ENCODE measurements at regions not wholly inside any gene's neighbourhood (a gene's known extent, or its start where the extent isn't known, plus 50 kb on each side); places are given as distances from the start of the nearest gene placed in this dataset.
"Not testable (repeated sequence)": the region's sequence is repeated elsewhere in the genome, so short reads cannot be mapped to it uniquely, and the experiment has no call there.

DNA sequence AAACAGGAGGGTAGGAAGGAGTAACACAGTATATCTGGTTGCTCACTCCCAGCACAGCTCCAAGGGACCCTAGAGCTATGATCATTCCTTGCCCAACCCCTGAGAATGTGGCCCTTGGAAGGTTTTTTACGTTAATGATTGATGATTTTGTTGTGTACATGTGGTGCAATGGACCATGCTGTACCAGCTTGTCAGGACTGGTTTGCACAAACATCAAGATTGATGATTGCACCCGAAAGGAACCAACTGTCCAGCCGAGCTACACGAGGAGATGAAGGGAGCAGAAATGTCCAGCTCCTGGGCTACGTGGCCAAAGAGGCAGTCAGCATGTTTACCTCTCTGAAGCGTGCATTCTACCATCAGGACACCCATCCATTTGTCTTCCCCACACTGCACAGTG, 83.2 kb upstream of the USP9X start:
- DNase-seq (ENCODE audit: low spot score) = no peak

GRCh38 chrX:41003506-41004270, 81.6 kb upstream of the USP9X start:
- no peak for DNase-seq (ENCODE audit: low spot score)

DNA sequence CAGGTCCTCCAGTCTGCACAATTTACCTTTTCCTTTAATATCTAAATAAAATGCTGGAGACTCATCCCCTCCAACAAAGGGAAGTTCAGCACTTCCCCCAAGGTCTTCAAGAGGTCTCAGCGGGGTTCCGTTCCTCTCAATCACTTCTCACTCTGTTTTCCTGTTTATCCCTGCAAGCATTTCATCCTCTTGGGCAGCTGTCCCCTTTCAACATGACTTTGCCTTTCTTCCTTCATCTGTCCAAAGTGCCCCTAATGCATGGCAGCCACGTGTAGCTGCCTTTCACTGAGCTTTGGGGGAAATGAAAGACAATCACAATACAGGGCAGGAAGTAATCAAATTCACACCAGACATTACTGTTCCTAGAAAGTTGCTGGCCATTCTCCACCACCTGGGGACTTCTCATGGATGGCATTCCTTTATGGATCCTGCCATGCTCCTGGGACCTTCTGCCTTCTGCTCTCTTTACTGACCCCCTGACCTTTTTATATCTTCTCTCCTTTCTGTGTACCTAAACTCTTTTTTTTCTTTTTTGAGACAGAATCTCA, 79.7 kb upstream of the USP9X start:
- DNase-seq (ENCODE audit: low spot score) = no peak

DNA sequence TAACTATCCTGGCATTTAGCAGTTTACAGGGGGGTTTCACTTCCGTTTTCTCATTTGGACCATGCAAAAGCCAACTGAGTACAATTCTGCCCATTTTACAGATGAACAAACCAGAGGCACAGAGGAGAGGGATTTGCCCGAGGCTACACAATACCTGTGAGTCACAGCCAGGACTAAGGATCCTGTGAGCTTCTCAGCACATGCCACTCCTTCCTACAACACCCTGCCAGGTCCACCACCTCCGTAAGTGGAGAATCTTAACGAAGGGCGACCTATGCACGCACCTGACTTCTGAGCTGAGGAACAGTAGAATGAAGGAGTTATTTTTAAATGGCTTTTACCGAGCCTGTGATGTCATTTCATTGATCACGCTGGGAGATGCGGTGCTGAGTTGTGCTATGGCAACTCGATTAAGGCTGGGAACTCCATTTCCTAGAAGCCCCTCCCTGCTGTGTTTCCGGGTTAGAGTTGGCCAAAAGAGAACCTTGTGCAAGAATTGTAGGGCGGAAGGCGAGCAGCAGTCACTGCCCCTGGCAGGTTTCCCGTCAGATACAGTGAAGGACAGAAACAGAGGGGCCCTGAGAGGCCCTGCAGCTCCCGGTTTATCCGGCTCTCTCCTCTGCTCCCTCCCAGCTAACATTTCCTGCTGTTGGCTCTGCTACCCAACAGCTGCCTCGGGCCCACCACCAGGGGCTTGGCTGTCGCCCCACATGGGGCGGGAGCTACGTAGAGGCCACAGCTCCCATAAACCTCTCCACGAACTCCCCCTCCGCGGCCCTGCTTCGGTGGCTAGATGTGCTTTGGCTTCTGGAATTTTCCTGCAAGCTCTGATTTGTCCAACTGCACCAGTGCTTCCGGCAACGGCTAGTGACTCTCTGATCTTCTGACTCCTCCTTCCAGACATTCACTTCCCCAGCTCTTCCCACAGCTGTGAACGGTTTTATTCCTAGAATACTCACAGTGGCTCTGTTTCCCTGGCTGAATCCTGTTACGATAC, 75.1 kb upstream of the USP9X start:
- peak; percentile 19 for DNase-seq (ENCODE audit: low spot score)

DNA sequence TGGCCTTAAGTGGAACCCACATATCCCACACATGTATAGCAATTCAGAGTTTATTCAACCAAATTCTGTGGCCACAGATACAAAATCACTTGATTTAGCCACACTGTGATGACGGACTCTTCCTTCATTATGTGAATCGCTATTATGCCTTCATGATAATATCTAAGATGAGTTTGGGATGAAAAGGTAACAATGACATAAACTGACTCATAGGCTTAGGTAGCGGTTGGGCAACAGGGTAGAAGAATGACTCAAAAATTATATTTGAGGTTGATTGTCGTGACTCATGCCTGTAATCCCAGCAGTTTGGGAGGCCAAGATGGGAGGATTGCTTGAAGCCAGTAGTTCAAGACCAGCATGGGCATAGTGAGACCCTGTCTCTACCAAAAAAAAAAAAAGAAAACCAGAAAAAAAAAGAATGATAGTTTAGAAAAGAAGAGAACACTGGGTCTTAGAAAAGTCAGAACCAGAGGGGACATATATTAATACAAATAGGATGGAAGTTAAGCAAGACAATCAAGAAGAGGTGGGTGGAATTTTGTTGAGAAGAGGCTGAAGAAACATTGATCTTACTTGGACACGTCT, 70.4 kb upstream of the USP9X start:
- DNase-seq (ENCODE audit: low spot score) = no peak

- not testable (repeated sequence) for DNase-seq (ENCODE audit: low spot score)
Measured at GRCh38 chrX:41017785-41018184, 67.5 kb upstream of the USP9X start.

- DNase-seq (ENCODE audit: low spot score) = not testable (repeated sequence)
Measured at GRCh38 chrX:41018391-41019040, 66.7 kb upstream of the USP9X start.

DNA sequence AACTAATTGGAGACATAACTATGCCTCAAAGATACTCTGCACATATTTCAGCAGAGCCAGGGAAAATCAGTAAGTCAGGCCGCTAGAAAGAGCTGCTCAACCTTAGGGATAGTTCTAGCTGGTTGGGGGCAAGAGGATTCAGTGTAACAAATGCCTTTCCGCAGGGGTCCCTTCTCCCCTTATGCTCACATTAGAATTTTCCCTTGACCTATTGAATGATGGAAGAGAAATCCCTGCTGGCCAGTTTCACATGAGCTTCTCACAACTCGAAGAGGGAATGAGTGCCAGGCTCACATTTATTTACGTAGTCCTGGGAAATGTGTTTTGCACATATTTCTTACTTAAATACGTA, 66.2 kb upstream of the USP9X start:
- DNase-seq (ENCODE audit: low spot score) = no peak

GRCh38 chrX:41022566-41022965, 62.7 kb upstream of the USP9X start:
- no peak for DNase-seq (ENCODE audit: low spot score)

GRCh38 chrX:41023098-41023497, 62.1 kb upstream of the USP9X start:
- no peak for DNase-seq (ENCODE audit: low spot score)

DNA sequence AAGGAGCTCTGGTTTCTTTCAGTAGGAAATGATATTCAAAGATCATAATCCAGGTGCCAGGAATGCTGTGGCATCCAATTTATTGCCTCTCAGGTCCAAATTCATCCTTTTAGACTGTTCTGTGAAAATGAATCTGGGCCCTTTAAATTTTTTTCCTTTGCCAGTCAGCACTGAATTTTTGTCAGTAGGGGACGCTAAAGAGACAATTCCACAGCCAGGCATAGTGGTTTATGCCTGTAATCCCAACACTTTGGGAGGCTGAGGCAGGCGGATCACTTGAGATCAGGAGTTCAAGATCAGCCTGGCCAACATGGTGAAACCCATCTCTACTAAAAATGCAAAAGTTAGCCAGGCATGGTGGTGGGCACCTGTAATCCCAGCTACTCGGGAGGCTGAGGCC, 60.9 kb upstream of the USP9X start:
- not testable (repeated sequence) for DNase-seq (ENCODE audit: low spot score)

GRCh38 chrX:41024755-41025154, 60.5 kb upstream of the USP9X start:
- DNase-seq (ENCODE audit: low spot score) = no peak

- no peak for DNase-seq (ENCODE audit: low spot score)
Measured at GRCh38 chrX:41025926-41026701, 59.1 kb upstream of the USP9X start.

- no peak for DNase-seq (ENCODE audit: low spot score)
Measured at GRCh38 chrX:41026702-41027078, 58.6 kb upstream of the USP9X start.

DNA sequence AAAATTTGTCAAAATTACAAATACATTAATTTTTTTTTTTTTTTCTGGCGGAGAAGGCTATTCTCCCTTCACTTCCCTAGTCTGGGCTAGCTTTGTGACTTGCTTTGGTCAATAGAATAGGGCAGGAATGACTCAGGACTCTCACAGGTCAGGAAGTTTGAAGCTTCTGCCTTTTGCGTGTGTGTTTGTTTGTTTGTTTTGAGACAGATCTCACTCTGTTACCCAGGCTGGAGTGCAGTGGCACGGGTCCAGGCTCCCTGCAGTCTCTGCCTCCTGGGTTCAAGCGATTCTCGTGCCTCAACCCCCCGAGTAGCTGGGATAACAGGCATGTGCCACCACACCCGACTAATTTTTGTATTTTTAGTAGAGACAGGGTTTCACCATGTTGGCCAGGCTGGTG, 55.9 kb upstream of the USP9X start:
- no peak for DNase-seq (ENCODE audit: low spot score)

DNA sequence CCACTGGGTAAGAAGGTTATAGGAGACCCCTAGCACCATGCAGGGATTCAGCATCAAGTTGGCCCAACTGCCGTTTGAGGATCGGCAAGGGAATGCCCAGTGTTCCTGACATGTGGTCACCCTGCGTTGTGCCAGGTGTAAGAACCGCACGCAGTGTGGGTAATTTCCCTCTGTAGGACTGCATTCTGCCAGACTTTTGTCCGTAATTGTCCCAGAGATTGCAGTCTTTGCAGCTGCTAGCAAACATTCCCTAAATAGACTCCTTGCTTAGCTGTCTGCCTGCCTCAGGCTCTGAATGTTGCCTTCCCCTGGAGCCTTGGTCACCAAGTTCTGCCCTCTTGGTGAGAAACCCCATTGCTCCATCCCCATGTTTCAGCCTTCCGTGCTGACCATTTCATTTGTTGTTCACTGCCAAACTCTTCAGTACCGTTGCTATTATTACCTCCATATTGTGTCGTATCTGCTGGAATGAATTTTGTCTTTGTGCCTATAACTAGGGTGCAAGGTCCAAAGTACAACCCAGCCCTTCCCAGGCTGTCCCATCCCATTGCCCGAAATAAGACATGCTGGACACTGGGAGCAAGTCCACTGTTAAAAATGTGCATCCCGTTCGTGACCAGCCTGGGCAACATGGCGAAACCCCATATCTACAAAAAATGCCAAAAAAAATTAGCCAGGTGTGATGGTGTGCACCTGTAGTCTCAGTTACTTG, 53.8 kb upstream of the USP9X start:
- DNase-seq (ENCODE audit: low spot score) = no peak

- DNase-seq (ENCODE audit: low spot score) = no peak
Measured at GRCh38 chrX:41033299-41033698, 51.9 kb upstream of the USP9X start.

- not testable (repeated sequence) for DNase-seq (ENCODE audit: low spot score)
Measured at GRCh38 chrX:41034902-41035301, 50.3 kb upstream of the USP9X start.

Data from cerebellar cortex (tissue), 1 donor.